ENCODE measurements at regions not wholly inside any gene's neighbourhood (a gene's known extent, or its start where the extent isn't known, plus 50 kb on each side); places are given as distances from the start of the nearest gene placed in this dataset.

DNA sequence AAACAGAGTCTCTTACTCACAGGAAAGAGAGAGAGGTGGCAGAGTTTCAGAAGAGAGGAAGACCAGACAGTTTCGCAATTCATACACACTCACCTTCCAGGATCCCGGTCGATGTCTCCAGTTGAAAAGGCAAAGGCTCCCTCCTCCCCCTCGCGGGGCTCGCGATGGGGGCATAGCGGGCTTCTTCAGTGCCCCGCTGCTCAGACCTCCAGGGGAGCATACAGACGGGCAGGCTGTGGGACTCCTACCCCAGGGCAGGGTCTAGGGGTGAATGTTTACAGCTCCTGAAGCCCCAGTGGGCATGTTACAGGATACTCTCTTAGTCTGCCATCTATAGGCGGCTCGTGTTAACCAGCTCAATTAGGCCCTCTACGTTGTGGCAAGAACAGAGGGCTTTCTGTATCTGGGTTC is 139.2 kb downstream of the SLITRK5 start:
- H3K9me2 ChIP-seq (replicated peaks; ENCODE audit: insufficient read depth, low read length), result no peaks in the 10 kb centered on the region
- H3F3A ChIP-seq (ENCODE audit: insufficient read depth), result no peaks in the 10 kb centered on the region
- no peak overlapping the region for H3K9ac ChIP-seq (ENCODE audit: low read length)
- TF ChIP-seq, protein P1, sequence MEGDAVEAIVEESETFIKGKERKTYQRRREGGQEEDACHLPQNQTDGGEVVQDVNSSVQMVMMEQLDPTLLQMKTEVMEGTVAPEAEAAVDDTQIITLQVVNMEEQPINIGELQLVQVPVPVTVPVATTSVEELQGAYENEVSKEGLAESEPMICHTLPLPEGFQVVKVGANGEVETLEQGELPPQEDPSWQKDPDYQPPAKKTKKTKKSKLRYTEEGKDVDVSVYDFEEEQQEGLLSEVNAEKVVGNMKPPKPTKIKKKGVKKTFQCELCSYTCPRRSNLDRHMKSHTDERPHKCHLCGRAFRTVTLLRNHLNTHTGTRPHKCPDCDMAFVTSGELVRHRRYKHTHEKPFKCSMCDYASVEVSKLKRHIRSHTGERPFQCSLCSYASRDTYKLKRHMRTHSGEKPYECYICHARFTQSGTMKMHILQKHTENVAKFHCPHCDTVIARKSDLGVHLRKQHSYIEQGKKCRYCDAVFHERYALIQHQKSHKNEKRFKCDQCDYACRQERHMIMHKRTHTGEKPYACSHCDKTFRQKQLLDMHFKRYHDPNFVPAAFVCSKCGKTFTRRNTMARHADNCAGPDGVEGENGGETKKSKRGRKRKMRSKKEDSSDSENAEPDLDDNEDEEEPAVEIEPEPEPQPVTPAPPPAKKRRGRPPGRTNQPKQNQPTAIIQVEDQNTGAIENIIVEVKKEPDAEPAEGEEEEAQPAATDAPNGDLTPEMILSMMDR (IDR thresholded peaks at IDR 0.05; ENCODE audit: insufficient read depth, low read length, poor library complexity, severe bottlenecking), result no peak
- H3K4me3 ChIP-seq (ENCODE audit: insufficient read depth, low read length, poor library complexity, severe bottlenecking), result no peak overlapping the region
- H2AFZ ChIP-seq (ENCODE audit: low read depth, low read length, severe bottlenecking), result no peak overlapping the region
- no peaks in the 10 kb centered on the region for H3K79me2 ChIP-seq (ENCODE audit: insufficient read depth, low read length)
- H3K36me3 ChIP-seq (ENCODE audit: low read length), result no peaks in the 10 kb centered on the region
- no peak overlapping the region for H3K4me2 ChIP-seq (ENCODE audit: low read depth, low read length, poor library complexity, severe bottlenecking)
- H4K20me1 ChIP-seq (ENCODE audit: low read depth, low read length), result no peaks in the 10 kb centered on the region
- H3K27me3 ChIP-seq (ENCODE audit: low read length), result no peaks in the 10 kb centered on the region
- no peaks in the 10 kb centered on the region for H3K9me3 ChIP-seq (ENCODE audit: insufficient read depth, low read length)
- no peak overlapping the region for H3K27ac ChIP-seq (ENCODE audit: low read depth, low read length)

DNA sequence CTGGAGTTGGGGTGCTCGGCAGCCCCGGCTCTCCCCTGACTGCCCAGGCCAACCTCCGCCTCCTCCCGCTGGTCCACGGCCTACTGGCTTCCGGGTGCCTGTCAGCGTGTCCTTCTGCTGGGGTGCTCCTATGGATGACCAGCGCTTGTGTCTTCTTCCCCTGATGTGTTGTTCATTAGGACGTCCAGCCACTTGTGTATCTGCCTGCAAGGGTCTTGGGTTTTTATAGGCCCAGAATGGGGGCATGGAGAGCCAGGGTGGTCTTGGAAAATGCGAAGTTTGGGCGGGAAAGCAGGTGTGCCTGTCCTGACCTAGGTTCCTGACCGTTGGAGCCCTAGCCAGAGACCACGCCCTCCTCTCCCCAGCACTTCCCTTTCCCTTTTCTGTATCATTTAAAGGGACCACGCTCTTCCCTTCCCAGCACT is 139.8 kb downstream of the SLITRK5 start:
- TF ChIP-seq EZH2phosphoT487 (conservative IDR thresholded peaks at IDR 0.05; ENCODE audit: low read length), result no peak
- TF ChIP-seq, protein P1 (IDR thresholded peaks at IDR 0.05; ENCODE audit: insufficient read depth, low read length, poor library complexity, severe bottlenecking), result no peak
- Histone ChIP-seq H4K20me1 (ENCODE audit: low read depth, low read length) (no peaks in the 10 kb centered on the region), H3K9me2 (replicated peaks; ENCODE audit: insufficient read depth, low read length) (no peaks in the 10 kb centered on the region), H3K4me2 (ENCODE audit: low read depth, low read length, poor library complexity, severe bottlenecking) (no peak overlapping the region), H3K4me3 (ENCODE audit: insufficient read depth, low read length, poor library complexity, severe bottlenecking) (no peak overlapping the region), H3K79me2 (ENCODE audit: insufficient read depth, low read length) (no peaks in the 10 kb centered on the region), H3F3A (ENCODE audit: insufficient read depth) (no peaks in the 10 kb centered on the region), H3K36me3 (ENCODE audit: low read length) (no peaks in the 10 kb centered on the region), H3K27ac (ENCODE audit: low read depth, low read length) (no peak overlapping the region), H2AFZ (ENCODE audit: low read depth, low read length, severe bottlenecking) (no peak overlapping the region), H3K9me3 (ENCODE audit: insufficient read depth, low read length) (no peaks in the 10 kb centered on the region), H3K27me3 (ENCODE audit: low read length) (no peaks in the 10 kb centered on the region), H3K9ac (ENCODE audit: low read length) (no peak overlapping the region)

DNA sequence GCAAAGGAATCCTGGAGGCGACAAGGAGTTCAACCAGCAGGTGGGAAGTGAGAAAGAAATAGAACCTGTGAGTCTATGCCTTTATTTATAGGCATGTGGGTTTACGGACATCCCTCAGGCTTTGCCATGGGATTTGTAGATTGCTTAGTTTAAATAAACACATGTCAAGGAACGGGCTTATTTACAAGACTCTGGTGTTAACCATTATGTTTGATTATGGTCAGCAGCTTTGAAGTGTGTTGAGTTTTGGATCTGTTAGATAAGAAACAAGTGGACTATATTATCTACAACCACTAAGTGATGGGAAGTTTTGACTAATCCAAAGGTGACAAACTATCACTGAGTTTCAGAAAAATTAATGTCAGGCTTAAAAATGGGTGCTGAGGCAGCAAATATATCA is 143.2 kb downstream of the SLITRK5 start:
- no peaks in the 10 kb centered on the region for H3K79me2 ChIP-seq (ENCODE audit: insufficient read depth, low read length)
- no peaks in the 10 kb centered on the region for H3K9me3 ChIP-seq (ENCODE audit: insufficient read depth, low read length)
- H3K36me3 ChIP-seq (ENCODE audit: low read length), result no peaks in the 10 kb centered on the region
- H3K9ac ChIP-seq (ENCODE audit: low read length), result no peak overlapping the region
- H4K20me1 ChIP-seq (ENCODE audit: low read depth, low read length), result no peaks in the 10 kb centered on the region
- no peak overlapping the region for H3K4me3 ChIP-seq (ENCODE audit: insufficient read depth, low read length, poor library complexity, severe bottlenecking)
- TF ChIP-seq EZH2phosphoT487 (conservative IDR thresholded peaks at IDR 0.05; ENCODE audit: low read length), result no peak
- TF ChIP-seq, protein P1 (IDR thresholded peaks at IDR 0.05; ENCODE audit: insufficient read depth, low read length, poor library complexity, severe bottlenecking), result no peak
- H2AFZ ChIP-seq (ENCODE audit: low read depth, low read length, severe bottlenecking), result no peak overlapping the region
- H3K27me3 ChIP-seq (ENCODE audit: low read length), result no peaks in the 10 kb centered on the region
- no peaks in the 10 kb centered on the region for H3K9me2 ChIP-seq (replicated peaks; ENCODE audit: insufficient read depth, low read length)
- H3F3A ChIP-seq (ENCODE audit: insufficient read depth), result no peaks in the 10 kb centered on the region
- H3K27ac ChIP-seq (ENCODE audit: low read depth, low read length), result no peak overlapping the region
- H3K4me2 ChIP-seq (ENCODE audit: low read depth, low read length, poor library complexity, severe bottlenecking), result no peak overlapping the region

DNA sequence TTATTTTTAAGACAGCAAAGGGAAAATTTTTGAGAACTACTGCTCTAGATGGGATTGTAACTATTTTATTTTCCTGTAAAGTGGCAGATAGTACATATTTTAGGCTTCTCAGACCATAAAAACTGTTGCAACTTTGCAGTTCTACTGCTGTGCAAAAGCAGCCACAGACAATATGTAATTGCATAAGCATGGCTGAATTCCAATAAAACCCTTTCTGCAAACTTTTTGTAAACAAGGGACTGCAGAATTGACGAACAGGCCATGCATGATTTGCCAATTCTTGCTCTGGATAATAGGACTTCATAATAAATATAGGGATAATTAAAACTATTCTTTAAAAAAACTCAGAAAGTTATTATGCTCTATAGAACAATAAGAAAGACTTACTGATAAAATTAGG is 149.1 kb downstream of the SLITRK5 start:
- H3K27ac ChIP-seq (ENCODE audit: low read depth, low read length), result no peak overlapping the region
- TF ChIP-seq EZH2phosphoT487 (conservative IDR thresholded peaks at IDR 0.05; ENCODE audit: low read length), result no peak
- H3K4me2 ChIP-seq (ENCODE audit: low read depth, low read length, poor library complexity, severe bottlenecking), result no peak overlapping the region
- H3K79me2 ChIP-seq (ENCODE audit: insufficient read depth, low read length), result no peaks in the 10 kb centered on the region
- H2AFZ ChIP-seq (ENCODE audit: low read depth, low read length, severe bottlenecking), result no peak overlapping the region
- no peaks in the 10 kb centered on the region for H3K27me3 ChIP-seq (ENCODE audit: low read length)
- H4K20me1 ChIP-seq (ENCODE audit: low read depth, low read length), result no peaks in the 10 kb centered on the region
- no peak overlapping the region for H3K9ac ChIP-seq (ENCODE audit: low read length)
- no peaks in the 10 kb centered on the region for H3K36me3 ChIP-seq (ENCODE audit: low read length)
- H3K4me3 ChIP-seq (ENCODE audit: insufficient read depth, low read length, poor library complexity, severe bottlenecking), result no peak overlapping the region
- no peaks in the 10 kb centered on the region for H3K9me2 ChIP-seq (replicated peaks; ENCODE audit: insufficient read depth, low read length)
- no peaks in the 10 kb centered on the region for H3K9me3 ChIP-seq (ENCODE audit: insufficient read depth, low read length)
- H3F3A ChIP-seq (ENCODE audit: insufficient read depth), result no peaks in the 10 kb centered on the region
